Pancreas (tissue), 10 donors: ENCODE measurements at regions not wholly inside any gene's neighbourhood (a gene's known extent, or its start where the extent isn't known, plus 50 kb on each side); places are given as distances from the start of the nearest gene placed in this dataset.

Source experiments
- ATAC-seq, 4 donors: fragments of 200-7000 bp; cut with Tn5 transposase; one replicate each; pipeline versions ENCODE4 v1.8.0 to v1.9.1; 2020; ENCODE audit warnings: mild to moderate bottlenecking in 4 of 4, moderate library complexity in 4 of 4
- DNase-seq, 6 donors: peaks; one replicate each; pipeline ENCODE4 v3.0.0-alpha.2; 2020
- FAIRE-seq: peaks from 2 replicates; lab custom pipeline; 2012; peaks lifted over from hg19 to GRCh38; lab: Jason Lieb, UNC
- H3K27ac ChIP-seq, 4 donors: fragments of 200-600 bp; sonication (generic); 1 replicate in 3 of 4; 2 replicates in 1 of 4; pipeline versions ENCODE4 v1.5.0 to v1.8.0; 2020
- H3K27me3 ChIP-seq, 4 donors: fragments of 200-600 bp; one replicate each; pipeline ENCODE4 v1.8.0; 2021
- H3K36me3 ChIP-seq, 3 donors: fragments of 200-600 bp; sonication (generic) in 1 of 3; one replicate each; pipeline versions ENCODE4 v1.5.0 to v1.8.0; 2020 to 2021
- H3K4me1 ChIP-seq, 3 donors: fragments of 200-600 bp; one replicate each; pipeline ENCODE4 v1.8.0; 2021
- H3K4me3 ChIP-seq, 4 donors: fragments of 200-600 bp; sonication (generic) in 2 of 4; one replicate each; pipeline versions ENCODE4 v1.5.0 to v1.8.0; 2020 to 2021
- H3K9me3 ChIP-seq, 4 donors: fragments of 200-600 bp; one replicate each; pipeline ENCODE4 v1.8.0; 2021
- WGBS, 2 donors: extraction: QIAGEN DNeasy Blood & Tissue Kit; methylation state at CpG; one replicate each; pipeline ENCODE4 v1.1.7; 2013; 5-methylcytosine and 5-hydroxymethylcytosine counted together
- intact Hi-C, 3 donors: fragments of 100-400 bp; cut with DNase I; formaldehyde crosslinking; loops; one replicate each; pipeline versions ENCODE4 v1.11.1 to v1.14.2; 2022
- TF ChIP-seq, protein P1 (sequence below), 4 donors: fragments of 200-600 bp; sonication (generic) in 3 of 4; IDR thresholded peaks; one replicate each; pipeline versions ENCODE4 v1.5.0 to v1.8.0; 2021; ENCODE audit warnings: antibody characterized with exemption in 4 of 4
- donor health status: healthy with polysubstance abuse.
- donor health status: DM: no; HTN: no; CAD: no; lungs with moderate emphysema.
- donor health status: DM: no; HTN: no; CAD: no.
- donor health status: control.
- donor health status: control.
- donor health status: Bipolar disorder and iron deficiency.
- donor health status: DM: yes; HTN: yes; CAD: no.
- donor health status: DM: no; HTN: no; CAD: no.
- donor health status: DM: no; HTN: no; CAD: no.
- donor health status: DM: yes; HTN: yes; CAD: no.

DNA sequence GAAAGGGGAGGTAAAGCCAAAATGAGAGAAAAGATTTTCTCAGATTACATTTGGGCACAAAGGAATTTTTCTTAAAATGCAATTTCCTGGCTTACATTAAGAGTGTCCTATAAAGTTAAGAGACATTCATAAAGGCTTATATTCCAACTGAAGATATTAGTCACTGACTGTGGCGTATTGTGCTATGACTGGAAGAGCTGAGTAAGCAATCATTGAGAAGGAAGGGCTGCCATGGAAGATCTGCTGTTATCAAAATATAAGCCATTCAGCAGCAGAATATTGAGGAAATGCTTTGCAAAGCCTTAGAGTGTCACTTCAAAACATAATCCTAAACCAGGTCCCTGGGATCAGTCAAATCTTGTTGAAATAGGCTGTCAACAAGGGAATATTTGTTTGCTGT is 593.9 kb downstream of the TUSC7 start:
- WGBS, 2 donors: 82 to 93% methylated on average over 1 of the region's 1 CpG
- H3K27me3 ChIP-seq: no peaks in the 10 kb centered on the region
- H3K4me1 ChIP-seq: no peaks in the 10 kb centered on the region
- TF ChIP-seq, protein P1, sequence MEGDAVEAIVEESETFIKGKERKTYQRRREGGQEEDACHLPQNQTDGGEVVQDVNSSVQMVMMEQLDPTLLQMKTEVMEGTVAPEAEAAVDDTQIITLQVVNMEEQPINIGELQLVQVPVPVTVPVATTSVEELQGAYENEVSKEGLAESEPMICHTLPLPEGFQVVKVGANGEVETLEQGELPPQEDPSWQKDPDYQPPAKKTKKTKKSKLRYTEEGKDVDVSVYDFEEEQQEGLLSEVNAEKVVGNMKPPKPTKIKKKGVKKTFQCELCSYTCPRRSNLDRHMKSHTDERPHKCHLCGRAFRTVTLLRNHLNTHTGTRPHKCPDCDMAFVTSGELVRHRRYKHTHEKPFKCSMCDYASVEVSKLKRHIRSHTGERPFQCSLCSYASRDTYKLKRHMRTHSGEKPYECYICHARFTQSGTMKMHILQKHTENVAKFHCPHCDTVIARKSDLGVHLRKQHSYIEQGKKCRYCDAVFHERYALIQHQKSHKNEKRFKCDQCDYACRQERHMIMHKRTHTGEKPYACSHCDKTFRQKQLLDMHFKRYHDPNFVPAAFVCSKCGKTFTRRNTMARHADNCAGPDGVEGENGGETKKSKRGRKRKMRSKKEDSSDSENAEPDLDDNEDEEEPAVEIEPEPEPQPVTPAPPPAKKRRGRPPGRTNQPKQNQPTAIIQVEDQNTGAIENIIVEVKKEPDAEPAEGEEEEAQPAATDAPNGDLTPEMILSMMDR (IDR thresholded peaks at IDR 0.05): no peak
- ATAC-seq (peak in 1 of 4 donors; percentile 27), FAIRE-seq (no peak), DNase-seq (no peak)
- intact Hi-C loops: no loop called here
- no peak overlapping the region for H3K4me3 ChIP-seq
- H3K27ac ChIP-seq: no peak overlapping the region
- H3K9me3 ChIP-seq: no peaks in the 10 kb centered on the region
- H3K36me3 ChIP-seq: no peaks in the 10 kb centered on the region

DNA sequence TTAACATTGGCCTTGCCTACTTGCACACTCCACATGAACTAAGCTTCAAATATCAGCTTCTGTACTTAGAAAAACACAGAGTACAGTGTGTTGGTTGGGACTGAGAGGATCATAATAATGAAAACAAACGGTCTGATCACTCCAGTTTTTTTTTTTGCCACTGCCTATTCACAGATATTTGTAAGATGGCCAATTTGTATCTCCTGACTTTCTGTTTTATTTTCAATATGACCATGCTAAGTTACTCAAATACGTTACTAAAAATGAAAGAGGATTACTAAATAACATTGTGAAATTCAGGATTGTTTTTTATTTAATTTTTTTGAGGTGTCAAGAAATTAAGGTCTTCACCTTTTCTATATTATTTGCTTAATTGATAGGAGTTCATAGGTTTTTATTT is 595.1 kb downstream of the TUSC7 start:
- WGBS, 2 donors: 63 to 66% methylated on average over 2 of the region's 2 CpGs
- DNase-seq (no peak), ATAC-seq (no peak), FAIRE-seq (no peak)
- no peaks in the 10 kb centered on the region for H3K9me3 ChIP-seq
- no peaks in the 10 kb centered on the region for H3K4me1 ChIP-seq
- H3K27ac ChIP-seq: no peak overlapping the region
- H3K36me3 ChIP-seq: no peaks in the 10 kb centered on the region
- no peak overlapping the region for H3K4me3 ChIP-seq
- H3K27me3 ChIP-seq: no peaks in the 10 kb centered on the region
- intact Hi-C loops: no loop called here
- TF ChIP-seq, protein P1 (IDR thresholded peaks at IDR 0.05): no peak

DNA sequence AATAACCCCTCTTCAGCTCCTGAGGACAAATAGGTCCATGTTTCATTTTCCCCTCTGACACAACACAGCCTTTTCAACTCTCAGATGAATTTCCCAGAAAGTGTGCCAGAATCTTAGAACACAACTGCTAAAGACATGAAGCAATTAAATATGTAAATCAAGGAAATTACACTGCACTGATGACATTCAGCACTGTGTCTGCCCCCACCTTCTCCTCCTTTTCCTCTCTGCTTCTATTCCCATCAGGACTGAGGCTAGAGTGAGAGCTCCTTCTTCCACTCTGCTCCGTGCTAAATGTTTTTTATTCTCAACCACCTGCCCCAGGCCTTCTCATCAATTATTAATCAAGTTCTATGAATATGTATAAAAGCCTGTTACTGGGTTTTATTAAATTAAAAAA is 596.1 kb downstream of the TUSC7 start:
- FAIRE-seq: no peak

GRCh38 chr3:117306299-117306698 is 596.7 kb downstream of the TUSC7 start:
- FAIRE-seq: no peak

More for the DNA sequence above, 596.1 kb downstream of the TUSC7 start:
- Histone ChIP-seq H3K36me3 (no peaks in the 10 kb centered on the region), H3K4me3 (no peak overlapping the region), H3K27ac (no peak overlapping the region), H3K9me3 (no peaks in the 10 kb centered on the region), H3K4me1 (no peaks in the 10 kb centered on the region), H3K27me3 (no peaks in the 10 kb centered on the region)
- no peak for ATAC-seq
- 75 to 90% methylated on average over 1 of the region's 1 CpG for WGBS, 2 donors
- DNase-seq: no peak
- intact Hi-C loops: no loop called here
- TF ChIP-seq, protein P1 (IDR thresholded peaks at IDR 0.05): no peak

GRCh38 chr3:117308353-117308752 is 598.8 kb downstream of the TUSC7 start:
- Histone ChIP-seq H3K27ac (no peak overlapping the region), H3K4me1 (no peaks in the 10 kb centered on the region), H3K36me3 (no peaks in the 10 kb centered on the region), H3K9me3 (no peaks in the 10 kb centered on the region), H3K27me3 (no peaks in the 10 kb centered on the region), H3K4me3 (no peak overlapping the region)
- DNase-seq (no peak), ATAC-seq (no peak), FAIRE-seq (no peak)
- WGBS, 2 donors: 74 to 78% methylated on average over 3 of the region's 3 CpGs
- TF ChIP-seq, protein P1 (IDR thresholded peaks at IDR 0.05): no peak
- intact Hi-C loops: no loop called here

More at GRCh38 chr3:117306299-117306698, 596.7 kb downstream of the TUSC7 start:
- H3K36me3 ChIP-seq: no peaks in the 10 kb centered on the region
- H3K4me1 ChIP-seq: no peaks in the 10 kb centered on the region
- H3K9me3 ChIP-seq: no peaks in the 10 kb centered on the region
- no peak overlapping the region for H3K27ac ChIP-seq
- 78 to 94% methylated on average over 1 of the region's 1 CpG for WGBS, 2 donors
- TF ChIP-seq, protein P1 (IDR thresholded peaks at IDR 0.05): no peak
- no peaks in the 10 kb centered on the region for H3K27me3 ChIP-seq
- DNase-seq (no peak), ATAC-seq (no peak)
- intact Hi-C loops: no loop called here
- no peak overlapping the region for H3K4me3 ChIP-seq
